GM21619 (cell line): ENCODE measurements at regions not wholly inside any gene's neighbourhood (a gene's known extent, or its start where the extent isn't known, plus 50 kb on each side); places are given as distances from the start of the nearest gene placed in this dataset.
"Not testable (repeated sequence)": the region's sequence is repeated elsewhere in the genome, so short reads cannot be mapped to it uniquely, and the experiment has no call there.

Experiments
- ATAC-seq: cut with Tn5 transposase; IDR thresholded peaks from one replicate; pipeline ENCODE4 v1.9.1; 2021; ENCODE audit not compliant: unreplicated experiment

- no peak for ATAC-seq
Measured at GRCh38 chr18:23311351-23312121, 141.6 kb upstream of the RIOK3 start.

- no peak for ATAC-seq
Measured at GRCh38 chr18:23313379-23313778, 139.7 kb upstream of the RIOK3 start.

GRCh38 chr18:23314672-23315071 lies 138.4 kb upstream of the RIOK3 start:
- ATAC-seq = no peak

- no peak for ATAC-seq
Measured at GRCh38 chr18:23316316-23316715, 136.8 kb upstream of the RIOK3 start.

- no peak for ATAC-seq
Measured at GRCh38 chr18:23316988-23317387, 136.1 kb upstream of the RIOK3 start.

DNA sequence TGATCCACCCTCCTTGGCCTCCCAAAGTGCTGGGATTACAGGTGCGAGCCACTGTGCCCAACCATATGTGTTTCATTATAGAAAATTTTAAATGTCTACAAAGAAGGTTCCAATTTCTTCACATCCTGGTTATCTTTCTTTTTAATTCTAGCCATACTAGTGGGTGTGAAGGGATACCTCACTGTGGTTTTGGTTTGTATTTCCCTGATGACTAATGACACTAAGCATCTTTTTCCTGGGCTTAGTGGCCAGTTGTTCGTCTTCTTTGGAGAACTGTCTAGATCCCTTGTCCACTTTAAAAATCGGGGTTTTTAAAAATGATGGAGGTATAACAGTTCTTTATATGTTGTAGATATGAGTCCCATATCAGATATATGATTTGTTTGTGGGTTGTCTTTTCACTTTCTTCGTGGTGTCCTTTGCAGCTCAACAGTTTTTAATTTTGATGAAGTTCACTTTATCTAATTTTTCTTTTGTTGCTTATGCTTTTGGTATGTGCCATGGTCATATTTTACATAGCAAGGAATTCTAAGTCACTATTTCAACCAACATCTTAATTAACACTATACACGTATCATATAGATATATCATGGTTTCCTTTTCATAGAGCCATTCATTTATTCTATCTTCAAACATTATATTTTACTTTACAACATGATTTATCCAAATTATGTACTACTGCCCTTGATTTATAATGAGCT lies 135.0 kb upstream of the RIOK3 start:
- ATAC-seq = no peak

DNA sequence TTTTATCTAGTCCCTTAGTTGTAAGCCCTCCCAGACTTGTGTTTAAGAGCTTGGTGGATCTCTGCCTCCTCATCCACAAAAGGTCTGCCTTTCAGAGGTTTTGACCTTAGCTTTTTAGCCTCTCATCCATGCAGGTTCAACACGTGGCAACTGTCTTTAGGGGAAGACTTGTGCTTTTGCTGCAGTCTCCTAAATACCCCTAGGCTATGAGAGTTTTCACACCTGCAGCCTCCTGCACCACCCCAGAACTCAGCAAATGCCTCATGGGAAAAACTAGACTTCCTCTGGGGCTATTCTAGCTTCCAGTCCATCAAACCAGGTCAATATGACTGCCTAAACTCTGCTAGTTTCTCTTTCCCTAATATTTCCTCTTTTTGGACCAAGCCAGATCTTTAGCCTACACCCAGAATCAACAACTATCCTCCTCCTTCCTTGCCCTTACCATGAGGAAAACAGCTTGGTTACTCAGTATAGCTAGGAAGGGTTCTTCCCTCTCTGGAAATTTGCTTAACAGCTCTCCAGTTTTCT lies 132.3 kb upstream of the RIOK3 start:
- ATAC-seq = no peak

DNA sequence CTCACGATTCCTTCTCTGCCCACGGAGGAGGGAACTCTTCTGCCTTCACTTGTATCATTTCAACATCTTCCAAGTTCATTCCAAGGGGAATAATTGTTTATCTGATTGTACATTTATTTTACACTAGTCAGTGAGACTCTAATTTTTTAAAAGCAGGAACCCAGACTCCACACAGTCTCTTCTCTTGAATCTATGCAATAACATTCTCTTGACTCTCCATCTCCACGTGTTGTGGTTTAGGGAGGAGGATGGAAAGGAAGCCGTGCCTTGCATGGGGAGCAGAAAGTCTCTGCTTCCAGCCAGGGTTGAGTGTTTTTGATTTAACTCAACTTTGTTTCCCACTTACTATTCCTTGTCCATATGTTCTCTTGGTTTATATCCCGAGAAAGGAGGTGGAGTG lies 131.1 kb upstream of the RIOK3 start:
- no peak for ATAC-seq

GRCh38 chr18:23324056-23324811 lies 128.9 kb upstream of the RIOK3 start:
- ATAC-seq = no peak

- no peak for ATAC-seq
Measured at GRCh38 chr18:23324861-23325260, 128.2 kb upstream of the RIOK3 start.

DNA sequence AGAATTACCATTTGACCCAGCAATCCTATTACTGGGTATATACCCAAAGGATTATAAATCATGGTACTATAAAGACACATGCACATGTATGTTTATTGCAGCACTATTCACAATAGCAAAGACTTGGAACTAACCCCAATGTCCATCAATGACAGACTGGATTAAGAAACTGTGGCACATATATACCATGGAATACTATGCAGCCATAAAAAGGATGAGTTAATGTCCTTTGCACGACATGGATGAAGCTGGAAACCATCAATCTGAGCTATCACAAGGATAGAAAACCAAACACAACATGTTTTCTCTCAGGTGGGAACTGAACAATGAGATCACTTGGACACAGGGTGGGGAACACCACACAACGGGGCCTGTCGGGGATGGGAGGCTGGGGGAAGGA lies 123.4 kb upstream of the RIOK3 start:
- ATAC-seq = not testable (repeated sequence)

DNA sequence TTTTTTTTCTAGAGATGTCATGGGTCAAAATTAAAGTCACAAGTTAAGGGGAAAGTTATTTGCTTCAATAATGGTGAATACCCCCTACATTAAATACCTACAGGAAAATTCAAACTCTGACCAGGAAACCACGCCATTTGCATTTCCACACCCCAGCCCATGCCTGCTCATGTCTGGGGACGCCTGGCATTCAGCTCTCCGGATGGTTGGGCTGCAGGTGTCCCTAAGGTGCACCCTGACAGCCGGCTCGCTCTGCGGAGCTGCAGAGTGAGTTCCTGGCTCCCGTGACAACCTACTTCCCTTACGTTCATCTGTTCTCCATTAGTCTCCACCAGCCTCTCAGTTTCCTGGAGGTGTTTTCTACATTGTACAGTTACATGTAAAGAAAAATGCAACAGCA lies 122.7 kb upstream of the RIOK3 start:
- ATAC-seq = peak; percentile 90

- no peak for ATAC-seq
Measured at GRCh38 chr18:23331091-23331920, 121.8 kb upstream of the RIOK3 start.

DNA sequence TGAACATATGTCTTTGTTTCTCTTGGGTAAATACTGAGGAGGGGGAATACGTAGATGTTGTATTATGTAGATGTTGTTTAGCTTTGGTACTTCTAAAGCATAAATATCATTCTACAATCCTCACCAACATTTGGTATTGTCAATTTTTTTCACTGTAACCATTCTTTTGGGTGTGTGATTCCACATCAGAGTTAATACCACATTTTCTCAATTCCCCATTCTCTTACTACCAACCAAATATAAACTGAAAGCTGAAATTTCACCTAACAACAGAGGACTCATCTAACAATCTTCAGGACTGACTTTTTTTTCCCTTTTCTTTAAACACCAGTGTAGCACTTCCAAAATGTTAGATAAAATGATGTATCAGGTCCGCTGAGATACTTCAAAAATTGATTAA lies 120.7 kb upstream of the RIOK3 start:
- no peak for ATAC-seq

DNA sequence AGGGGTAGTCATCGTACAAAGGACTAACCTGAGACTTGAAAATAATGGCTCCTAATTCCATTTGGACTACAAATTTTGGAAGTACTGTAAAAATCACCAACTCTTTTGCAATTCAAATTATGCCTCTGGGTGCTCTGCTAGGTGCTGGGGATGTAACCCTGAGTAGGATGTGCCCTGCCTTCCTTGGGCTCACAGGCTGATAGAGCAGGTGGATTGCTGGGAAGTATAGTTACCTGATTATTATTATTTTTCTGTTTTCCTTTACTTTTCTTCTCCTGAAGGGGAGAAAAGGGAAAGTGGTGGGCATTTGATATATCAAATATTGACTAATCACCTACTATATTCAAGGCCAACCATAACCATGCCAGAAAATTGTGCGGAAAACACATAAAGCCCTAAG lies 119.3 kb upstream of the RIOK3 start:
- no peak for ATAC-seq

GRCh38 chr18:23334569-23334968 lies 118.5 kb upstream of the RIOK3 start:
- ATAC-seq = no peak

DNA sequence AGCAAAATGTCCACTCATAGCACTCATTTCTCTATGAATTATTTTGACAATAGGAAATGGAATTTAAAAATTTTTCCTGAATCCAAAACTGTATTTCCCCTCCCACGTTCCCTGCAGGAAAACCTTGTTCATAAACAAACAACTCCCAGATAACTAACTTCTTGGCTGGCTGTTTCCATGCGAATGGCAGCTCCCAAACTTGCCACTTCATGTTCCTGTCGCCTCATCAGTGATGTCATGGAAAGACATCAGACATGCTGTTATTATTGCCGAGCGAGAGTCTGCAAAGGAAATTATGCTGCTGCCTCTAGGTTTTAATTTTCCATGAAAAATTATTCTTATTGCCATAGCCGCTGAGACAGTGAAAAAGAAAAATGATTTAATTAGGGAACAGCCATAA lies 117.0 kb upstream of the RIOK3 start:
- ATAC-seq = no peak

DNA sequence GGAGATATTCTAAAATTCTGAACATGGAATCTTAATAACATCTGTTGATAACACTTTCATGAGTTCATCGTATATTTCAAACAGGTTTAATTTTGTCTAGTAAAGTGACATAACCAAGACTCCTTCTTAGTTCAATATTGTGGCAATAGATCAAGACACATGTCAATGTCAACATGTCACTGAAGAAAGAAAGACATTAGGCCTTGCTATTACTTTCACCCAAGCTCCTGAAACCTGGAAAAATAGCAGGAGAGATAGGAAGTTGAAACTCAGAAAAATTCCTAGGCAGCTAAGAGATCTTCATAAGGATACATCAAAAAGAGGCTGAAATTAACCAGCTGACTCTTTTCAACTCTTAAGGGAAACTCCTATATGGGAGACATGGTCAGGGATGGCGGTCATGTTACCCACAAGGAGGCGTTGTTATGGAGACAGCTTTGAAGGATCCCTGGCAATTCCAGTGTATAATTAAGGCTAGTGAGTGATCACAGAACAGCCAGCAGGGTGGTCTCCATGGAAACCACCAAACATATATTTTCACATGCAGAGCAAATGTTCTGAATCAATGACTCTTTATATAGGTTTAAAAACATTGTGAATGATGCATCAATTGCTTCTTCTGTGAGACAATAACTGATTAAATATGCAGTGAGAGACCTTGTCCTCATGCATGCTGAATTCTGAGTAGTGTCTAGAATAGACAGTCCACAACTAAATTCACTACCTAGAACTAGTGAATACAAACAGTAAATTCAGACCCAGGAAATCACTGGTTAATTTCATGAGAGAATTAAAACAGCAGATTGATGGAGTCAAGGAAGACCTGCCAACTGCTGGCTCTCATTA lies 115.3 kb upstream of the RIOK3 start:
- ATAC-seq = no peak

- no peak for ATAC-seq
Measured at GRCh38 chr18:23340661-23341060, 112.4 kb upstream of the RIOK3 start.

DNA sequence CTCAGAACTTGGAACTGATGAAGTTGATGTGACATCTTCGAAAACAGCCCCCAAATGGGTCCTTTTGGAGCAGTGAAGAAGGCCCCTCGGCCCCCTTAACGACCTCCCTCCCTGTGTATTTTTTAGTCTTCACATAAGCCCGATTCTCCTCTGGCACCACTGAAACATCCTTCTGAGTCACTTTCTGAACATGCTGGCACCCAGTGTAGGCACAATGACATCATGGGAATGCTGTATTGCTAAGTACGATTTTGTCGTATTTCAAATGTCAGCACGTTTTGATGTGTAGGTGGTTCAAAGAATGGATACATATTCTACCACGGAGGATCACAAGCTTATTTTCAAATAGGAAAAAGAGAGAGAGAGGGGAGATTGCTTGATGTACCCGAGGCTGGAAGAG lies 111.7 kb upstream of the RIOK3 start:
- ATAC-seq = no peak
